ENCODE measurements at regions not wholly inside any gene's neighbourhood (a gene's known extent, or its start where the extent isn't known, plus 50 kb on each side); places are given as distances from the start of the nearest gene placed in this dataset.

- Histone ChIP-seq H3K27me3 (no peaks in the 10 kb centered on the region), H3K27ac (no peak overlapping the region), H3K9me3 (no peaks in the 10 kb centered on the region), H3K4me1 (no peaks in the 10 kb centered on the region), H3K4me3 (no peak overlapping the region), H3K36me3 (no peaks in the 10 kb centered on the region)
- TF ChIP-seq CTCF (IDR thresholded peaks at IDR 0.05) (no peak), POLR2A (IDR thresholded peaks at IDR 0.05) (no peak)
- no peak for DNase-seq
Measured at GRCh38 chr2:15801439-15801838, 138.9 kb upstream of the MYCN start.

GRCh38 chr2:15801904-15802303 lies 138.4 kb upstream of the MYCN start:
- H3K27ac ChIP-seq = no peak overlapping the region
- no peak for DNase-seq
- no peaks in the 10 kb centered on the region for H3K9me3 ChIP-seq
- no peak overlapping the region for H3K4me3 ChIP-seq
- no peak for TF ChIP-seq POLR2A (IDR thresholded peaks at IDR 0.05)
- TF ChIP-seq CTCF (IDR thresholded peaks at IDR 0.05) = no peak
- no peaks in the 10 kb centered on the region for H3K4me1 ChIP-seq
- no peaks in the 10 kb centered on the region for H3K36me3 ChIP-seq
- no peaks in the 10 kb centered on the region for H3K27me3 ChIP-seq

- Histone ChIP-seq H3K27ac (no peak overlapping the region), H3K4me3 (no peak overlapping the region), H3K36me3 (no peaks in the 10 kb centered on the region), H3K9me3 (no peaks in the 10 kb centered on the region), H3K27me3 (no peaks in the 10 kb centered on the region), H3K4me1 (no peaks in the 10 kb centered on the region)
- no peak for DNase-seq
- TF ChIP-seq CTCF (IDR thresholded peaks at IDR 0.05) (no peak), POLR2A (IDR thresholded peaks at IDR 0.05) (no peak)
Measured at GRCh38 chr2:15802657-15803542, 137.4 kb upstream of the MYCN start.

- no peaks in the 10 kb centered on the region for H3K4me1 ChIP-seq
- DNase-seq = no peak
- H3K9me3 ChIP-seq = no peaks in the 10 kb centered on the region
- no peak for TF ChIP-seq CTCF (IDR thresholded peaks at IDR 0.05)
- no peak for TF ChIP-seq POLR2A (IDR thresholded peaks at IDR 0.05)
- H3K27ac ChIP-seq = no peak overlapping the region
- no peaks in the 10 kb centered on the region for H3K27me3 ChIP-seq
- no peak overlapping the region for H3K4me3 ChIP-seq
- H3K36me3 ChIP-seq = no peaks in the 10 kb centered on the region
Measured at GRCh38 chr2:15803543-15804245, 136.7 kb upstream of the MYCN start.

- DNase-seq = no peak
Measured at GRCh38 chr2:15804246-15804619, 136.1 kb upstream of the MYCN start.

More at GRCh38 chr2:15804246-15804619, 136.1 kb upstream of the MYCN start:
- Histone ChIP-seq H3K27ac (no peak overlapping the region), H3K36me3 (no peaks in the 10 kb centered on the region), H3K9me3 (no peaks in the 10 kb centered on the region), H3K27me3 (no peaks in the 10 kb centered on the region), H3K4me1 (no peaks in the 10 kb centered on the region), H3K4me3 (no peak overlapping the region)
- no peak for TF ChIP-seq CTCF (IDR thresholded peaks at IDR 0.05)
- TF ChIP-seq POLR2A (IDR thresholded peaks at IDR 0.05) = no peak

All from Peyer's patch (tissue), 4 donors.